Smooth muscle cell (in vitro differentiated cells): ENCODE measurements at regions not wholly inside any gene's neighbourhood (a gene's known extent, or its start where the extent isn't known, plus 50 kb on each side); places are given as distances from the start of the nearest gene placed in this dataset.
A peak's percentile ranks its signal among the peaks of the same experiment; 100 is the strongest.

Experiments used
- DNase-seq: peaks from one replicate; lab custom pipeline; 2025; ENCODE audit not compliant: unreplicated experiment; lab: John Stamatoyannopoulos, UW
- H2AFZ ChIP-seq: fragments of 200-600 bp; sonication (generic); 2 replicates; pipeline ENCODE4 v1.6.0; 2016; ENCODE audit warnings: antibody characterized with exemption, low read depth, mild to moderate bottlenecking
- H3F3A ChIP-seq: fragments of 200-600 bp; sonication (generic); 2 replicates; pipeline ENCODE4 v1.6.0; 2017; ENCODE audit warnings: antibody characterized with exemption, low read depth
- H3K27ac ChIP-seq: fragments of 200-600 bp; sonication (generic); 2 replicates; pipeline ENCODE4 v1.5.1; 2016; ENCODE audit warnings: low read depth, mild to moderate bottlenecking
- H3K27me3 ChIP-seq: fragments of 200-600 bp; sonication (generic); 2 replicates; pipeline ENCODE4 v1.6.1; 2016; ENCODE audit warnings: low read depth, mild to moderate bottlenecking
- H3K36me3 ChIP-seq: fragments of 200-600 bp; sonication (generic); 2 replicates; pipeline ENCODE4 v1.5.1; 2016; ENCODE audit warnings: low read depth
- H3K4me1 ChIP-seq: fragments of 200-600 bp; sonication (generic); 2 replicates; pipeline ENCODE4 v1.5.1; 2016; ENCODE audit warnings: low read depth
- H3K4me2 ChIP-seq: fragments of 200-600 bp; sonication (generic); 2 replicates; pipeline ENCODE4 v1.6.0; 2016; ENCODE audit warnings: mild to moderate bottlenecking
- H3K4me3 ChIP-seq: fragments of 200-600 bp; sonication (generic); 2 replicates; pipeline ENCODE4 v1.5.1; 2016; ENCODE audit warnings: mild to moderate bottlenecking
- H3K79me2 ChIP-seq: fragments of 200-600 bp; sonication (generic); 2 replicates; pipeline ENCODE4 v1.6.0; 2016; ENCODE audit warnings: low read depth, mild to moderate bottlenecking
- H3K9ac ChIP-seq: fragments of 200-600 bp; sonication (generic); 2 replicates; pipeline ENCODE4 v1.6.0; 2016; ENCODE audit warnings: low read depth
- H3K9me3 ChIP-seq: fragments of 200-600 bp; sonication (generic); replicated peaks from 2 replicates; pipeline ENCODE4 v1.5.1; 2016; ENCODE audit warnings: low read depth
- H4K20me1 ChIP-seq: fragments of 200-600 bp; sonication (generic); 2 replicates; pipeline ENCODE4 v1.6.0; 2016; ENCODE audit warnings: low read depth
- CTCF ChIP-seq: fragments of 200-600 bp; sonication (generic); IDR thresholded peaks from 2 replicates; pipeline ENCODE4 v1.5.1; 2017; ENCODE audit warnings: borderline replicate concordance, mild to moderate bottlenecking, antibody characterized with exemption; ENCODE audit not compliant: insufficient read depth, poor library complexity, severe bottlenecking
- WGBS: methylation state at CpG from one replicate; pipeline ENCODE4 v1.1.7; 2016; ENCODE audit warnings: low lambda C conversion rate; 5-methylcytosine and 5-hydroxymethylcytosine counted together

GRCh38 chr2:18791172-18791797 lies 201.9 kb upstream of the NT5C1B start:
- Histone ChIP-seq H3F3A (no peaks in the 10 kb centered on the region), H3K36me3 (no peaks in the 10 kb centered on the region), H3K27ac (no peak overlapping the region), H3K4me1 (no peaks in the 10 kb centered on the region), H3K4me3 (no peak overlapping the region), H3K9ac (no peak overlapping the region), H3K27me3 (no peaks in the 10 kb centered on the region), H4K20me1 (no peaks in the 10 kb centered on the region), H3K4me2 (no peak overlapping the region), H3K9me3 (no peaks in the 10 kb centered on the region), H3K79me2 (no peaks in the 10 kb centered on the region), H2AFZ (no peak overlapping the region)
- 89% methylated on average over 9 of the region's 9 CpGs for WGBS
- DNase-seq, result no peak
- no peak for TF ChIP-seq CTCF

- H3K36me3 ChIP-seq, result no peaks in the 10 kb centered on the region
- WGBS, result 70% methylated on average over 3 of the region's 3 CpGs
Measured at GRCh38 chr2:18790509-18791171, 201.3 kb upstream of the NT5C1B start.

GRCh38 chr2:18788592-18788991 lies 199.2 kb upstream of the NT5C1B start:
- no peak for DNase-seq
- H3K4me2 ChIP-seq, result peak overlapping the region; percentile 1
- WGBS, result 41% methylated on average over 5 of the region's 5 CpGs

More at GRCh38 chr2:18790509-18791171, 201.3 kb upstream of the NT5C1B start:
- H3K27ac ChIP-seq, result no peak overlapping the region
- H3F3A ChIP-seq, result no peaks in the 10 kb centered on the region
- H3K4me2 ChIP-seq, result no peak overlapping the region
- H3K9ac ChIP-seq, result no peak overlapping the region
- no peaks in the 10 kb centered on the region for H3K79me2 ChIP-seq
- no peak for TF ChIP-seq CTCF
- no peaks in the 10 kb centered on the region for H3K4me1 ChIP-seq
- no peak for DNase-seq
- H4K20me1 ChIP-seq, result no peaks in the 10 kb centered on the region
- H2AFZ ChIP-seq, result no peak overlapping the region
- no peak overlapping the region for H3K4me3 ChIP-seq
- no peaks in the 10 kb centered on the region for H3K9me3 ChIP-seq
- H3K27me3 ChIP-seq, result no peaks in the 10 kb centered on the region

More at GRCh38 chr2:18788592-18788991, 199.2 kb upstream of the NT5C1B start:
- H3K9me3 ChIP-seq, result no peaks in the 10 kb centered on the region
- TF ChIP-seq CTCF, result no peak
- H3K27me3 ChIP-seq, result no peaks in the 10 kb centered on the region
- no peak overlapping the region for H3K4me3 ChIP-seq
- no peak overlapping the region for H2AFZ ChIP-seq
- H3K79me2 ChIP-seq, result no peaks in the 10 kb centered on the region
- H3K9ac ChIP-seq, result no peak overlapping the region
- no peaks in the 10 kb centered on the region for H4K20me1 ChIP-seq
- H3K27ac ChIP-seq, result no peak overlapping the region
- H3K36me3 ChIP-seq, result peaks cover 4% of the 10 kb centered on the region
- no peaks in the 10 kb centered on the region for H3F3A ChIP-seq
- H3K4me1 ChIP-seq, result no peaks in the 10 kb centered on the region
